H1 (cell line): ENCODE measurements at regions not wholly inside any gene's neighbourhood (a gene's known extent, or its start where the extent isn't known, plus 50 kb on each side); places are given as distances from the start of the nearest gene placed in this dataset.

Experiments used
- CTCF ChIA-PET: fragments of 300-600 bp; sonication (Branson Sonifier 250); formaldehyde crosslinking; loops from one replicate; lab custom pipeline; 2021; ENCODE audit not compliant: partially characterized antibody; lab: Charles Lee
- POLR2A ChIA-PET: fragments of 300-600 bp; sonication (Branson Sonifier 250); formaldehyde crosslinking; loops from one replicate; lab custom pipeline; 2021; ENCODE audit warnings: inconsistent platforms; ENCODE audit not compliant: partially characterized antibody; lab: Charles Lee
- DNase-seq, 2 experiments: peaks; one replicate each; pipeline versions ENCODE4 v3.0.0 to v3.0.0-alpha.2; 2010 to 2022; ENCODE audit warnings: low spot score in 2 of 2, low read depth in 1 of 2, mixed read lengths in 1 of 2
- FAIRE-seq: peaks from 2 replicates; lab custom pipeline; 2011; peaks lifted over from hg19 to GRCh38; lab: Jason Lieb, UNC
- H2AFZ ChIP-seq: 2 replicates; pipeline ENCODE4 v1.8.1; 2012; ENCODE audit warnings: low read length, inconsistent platforms
- H2AK5ac ChIP-seq: 2 replicates; pipeline ENCODE4 v1.6.1; 2013; ENCODE audit warnings: low read depth, low read length
- H2BK120ac ChIP-seq: replicated peaks from 2 replicates; pipeline ENCODE3; 2013; ENCODE audit warnings: low read depth, low read length, inconsistent platforms
- H2BK12ac ChIP-seq: 2 replicates; pipeline ENCODE4 v1.6.1; 2013; ENCODE audit warnings: low read depth, low read length
- H2BK15ac ChIP-seq: 2 replicates; pipeline ENCODE4 v1.6.1; 2013; ENCODE audit warnings: low read length
- H2BK20ac ChIP-seq: 2 replicates; pipeline ENCODE4 v1.6.1; 2013; ENCODE audit warnings: low read length
- H2BK5ac ChIP-seq: 2 replicates; pipeline ENCODE4 v1.6.1; 2013; ENCODE audit warnings: low read depth, low read length
- H3K14ac ChIP-seq: 2 replicates; pipeline ENCODE4 v1.6.1; 2013; ENCODE audit warnings: inconsistent platforms; ENCODE audit not compliant: insufficient read length
- H3K18ac ChIP-seq: 2 replicates; pipeline ENCODE4 v1.6.1; 2013; ENCODE audit warnings: low read length; ENCODE audit errors: extremely low read depth
- H3K23ac ChIP-seq: 2 replicates; pipeline ENCODE4 v1.6.1; 2013; ENCODE audit warnings: inconsistent platforms; ENCODE audit not compliant: insufficient read length
- H3K23me2 ChIP-seq: 2 replicates; pipeline ENCODE4 v1.6.1; 2013; ENCODE audit warnings: low read depth, low read length
- H3K27ac ChIP-seq: 2 replicates; pipeline ENCODE4 v1.6.1; 2011; ENCODE audit warnings: low read depth, low read length, inconsistent platforms
- H3K27me3 ChIP-seq, 4 experiments: replicated peaks in 1 of 4; 1 replicate in 1 of 4; 2 replicates in 3 of 4; pipeline versions ENCODE4 v1.6.1 to v1.8.1; 2011 to 2013; ENCODE audit warnings: low read length in 3 of 4, mild to moderate bottlenecking in 3 of 4, inconsistent platforms in 2 of 4, mixed read lengths in 2 of 4, moderate library complexity in 1 of 4; ENCODE audit not compliant: control insufficient read depth in 3 of 4, insufficient read depth in 3 of 4; ENCODE audit errors: extremely low read depth in 1 of 4
- H3K36me3 ChIP-seq, 4 experiments: 2 replicates each; pipeline versions ENCODE4 v1.6.1 to v1.8.1; 2011 to 2013; ENCODE audit warnings: mild to moderate bottlenecking in 4 of 4, low read length in 3 of 4, moderate library complexity in 2 of 4, control low read depth in 1 of 4, inconsistent platforms in 1 of 4; ENCODE audit not compliant: insufficient read depth in 4 of 4, control insufficient read depth in 2 of 4
- H3K4ac ChIP-seq: replicated peaks from 2 replicates; pipeline ENCODE3; 2013; ENCODE audit warnings: low read length, low read depth, mixed read lengths, inconsistent platforms; ENCODE audit not compliant: insufficient read length
- H3K4me1 ChIP-seq, 4 experiments: replicated peaks in 1 of 4; 1 replicate in 1 of 4; 2 replicates in 3 of 4; pipeline versions ENCODE4 v1.6.1 to v1.8.1; 2011 to 2013; ENCODE audit warnings: low read length in 3 of 4, inconsistent platforms in 2 of 4, mixed read lengths in 1 of 4; ENCODE audit not compliant: insufficient read depth in 4 of 4, control insufficient read depth in 3 of 4
- H3K4me2 ChIP-seq, 2 experiments: 2 replicates each; pipeline versions ENCODE4 v1.6.1 to v1.8.1; 2011 to 2013; ENCODE audit warnings: low read depth in 2 of 2, low read length in 2 of 2, control low read depth in 1 of 2, inconsistent platforms in 1 of 2, mild to moderate bottlenecking in 1 of 2; ENCODE audit not compliant: insufficient read depth in 1 of 2
- H3K4me3 ChIP-seq, 4 experiments: fragments of 200-600, 300-600 bp in 1 of 4; sonication (generic), shearing (Covaris generic), sonication (Bioruptor Twin) in 1 of 4; 2 replicates each; pipeline versions ENCODE4 v1.5.1 to v1.8.1; 2011 to 2016; ENCODE audit warnings: low read length in 4 of 4, low read depth in 3 of 4, control low read depth in 2 of 4, inconsistent platforms in 2 of 4, mild to moderate bottlenecking in 2 of 4, mixed read lengths in 1 of 4, moderate library complexity in 1 of 4; ENCODE audit not compliant: insufficient read depth in 2 of 4; ENCODE audit errors: extremely low read depth in 1 of 4
- H3K56ac ChIP-seq: replicated peaks from 2 replicates; pipeline ENCODE3; 2013; ENCODE audit warnings: low read depth, mild to moderate bottlenecking, mixed read lengths, low read length, inconsistent platforms; ENCODE audit not compliant: insufficient read length
- H3K79me1 ChIP-seq: 2 replicates; pipeline ENCODE4 v1.6.1; 2013; ENCODE audit warnings: low read depth, low read length, control low read depth
- H3K79me2 ChIP-seq, 2 experiments: 2 replicates each; pipeline versions ENCODE4 v1.6.1 to v1.8.1; 2012 to 2013; ENCODE audit warnings: low read length in 2 of 2, mild to moderate bottlenecking in 2 of 2, inconsistent platforms in 1 of 2; ENCODE audit not compliant: insufficient read depth in 2 of 2, control insufficient read depth in 1 of 2
- H3K9ac ChIP-seq, 4 experiments: replicated peaks in 1 of 4; 1 replicate in 1 of 4; 2 replicates in 3 of 4; pipeline versions ENCODE4 v1.6.1 to v1.8.1; 2011 to 2013; ENCODE audit warnings: low read depth in 3 of 4, low read length in 3 of 4, control low read depth in 2 of 4, mild to moderate bottlenecking in 2 of 4, moderate library complexity in 2 of 4, inconsistent platforms in 1 of 4; ENCODE audit errors: extremely low read depth in 1 of 4
- H3K9me3 ChIP-seq, 2 experiments: 2 replicates each; pipeline versions ENCODE4 v1.6.1 to v1.8.1; 2012 to 2013; ENCODE audit warnings: mild to moderate bottlenecking in 2 of 2, moderate library complexity in 2 of 2, control low read depth in 1 of 2, inconsistent platforms in 1 of 2, low read depth in 1 of 2, low read length in 1 of 2, mixed read lengths in 1 of 2; ENCODE audit not compliant: insufficient read depth in 2 of 2
- H4K20me1 ChIP-seq, 2 experiments: replicated peaks in 1 of 2; 2 replicates each; pipeline versions ENCODE3 to v1.8.1; 2011 to 2013; ENCODE audit warnings: inconsistent platforms in 2 of 2, low read length in 2 of 2, mild to moderate bottlenecking in 1 of 2; ENCODE audit not compliant: insufficient read depth in 2 of 2, control insufficient read depth in 1 of 2
- H4K5ac ChIP-seq: 2 replicates; pipeline ENCODE4 v1.6.1; 2013; ENCODE audit warnings: low read length, low read depth, mixed read lengths, inconsistent platforms; ENCODE audit not compliant: insufficient read length
- H4K8ac ChIP-seq: 2 replicates; pipeline ENCODE4 v1.8.0; 2013; ENCODE audit warnings: mild to moderate bottlenecking, moderate library complexity, low read length, inconsistent platforms; ENCODE audit not compliant: insufficient read depth; ENCODE audit errors: extremely low read depth
- H4K91ac ChIP-seq: replicated peaks from 2 replicates; pipeline ENCODE3; 2013; ENCODE audit warnings: low read length, mixed read lengths, inconsistent platforms; ENCODE audit not compliant: insufficient read length
- EZH2 ChIP-seq: fragments of 200-600 bp; sonication (generic); IDR thresholded peaks from 2 replicates; pipeline ENCODE4 v1.7.1; 2012; ENCODE audit warnings: low read depth, mild to moderate bottlenecking, moderate library complexity, low read length, inconsistent platforms; ENCODE audit not compliant: severe bottlenecking
- KDM5A ChIP-seq: fragments of 200-600 bp; IDR thresholded peaks from 2 replicates; pipeline ENCODE4 v1.7.1; 2012; ENCODE audit warnings: mild to moderate bottlenecking, low read length, inconsistent platforms, mixed read lengths
- POU5F1 ChIP-seq: IDR thresholded peaks from 2 replicates; pipeline ENCODE4 v1.6.1; 2011; ENCODE audit warnings: low read depth, mild to moderate bottlenecking, low read length, moderate library complexity
- SP2 ChIP-seq: IDR thresholded peaks from 2 replicates; pipeline ENCODE4 v1.6.1; 2012; ENCODE audit warnings: mild to moderate bottlenecking, low read length, inconsistent platforms
- TAF1 ChIP-seq: IDR thresholded peaks from 2 replicates; pipeline ENCODE4 v1.6.1; 2011; ENCODE audit warnings: mild to moderate bottlenecking, low read depth, low read length
- TEAD4 ChIP-seq: IDR thresholded peaks from 2 replicates; pipeline ENCODE4 v1.6.1; 2012; ENCODE audit warnings: low read depth, low read length, inconsistent platforms, mixed read lengths
- WGBS, 2 experiments: shearing (Covaris generic) in 1 of 2; methylation state at CpG; one replicate each; pipeline versions ENCODE4 v1.1.6 to v1.1.7; 2013 to 2015; ENCODE audit warnings: low lambda C conversion rate in 2 of 2, mixed read lengths in 2 of 2, inconsistent platforms in 1 of 2, low coverage in 1 of 2, missing lambda C conversion rate in 1 of 2; ENCODE audit not compliant: insufficient replicate concordance in 2 of 2, insufficient coverage in 1 of 2, insufficient read length in 1 of 2; ENCODE audit errors: extremely low coverage in 1 of 2, missing lambda C conversion rate in 1 of 2; 5-methylcytosine and 5-hydroxymethylcytosine counted together
- TF ChIP-seq, protein P1 (sequence below): IDR thresholded peaks from 2 replicates; pipeline ENCODE4 v1.6.1; 2011; ENCODE audit warnings: low read length, improper control_type of control experiment
- TF ChIP-seq, protein P2 (sequence below): IDR thresholded peaks from 2 replicates; pipeline ENCODE4 v1.6.1; 2011; ENCODE audit warnings: low read depth, mild to moderate bottlenecking, low read length; ENCODE audit not compliant: insufficient read depth

DNA sequence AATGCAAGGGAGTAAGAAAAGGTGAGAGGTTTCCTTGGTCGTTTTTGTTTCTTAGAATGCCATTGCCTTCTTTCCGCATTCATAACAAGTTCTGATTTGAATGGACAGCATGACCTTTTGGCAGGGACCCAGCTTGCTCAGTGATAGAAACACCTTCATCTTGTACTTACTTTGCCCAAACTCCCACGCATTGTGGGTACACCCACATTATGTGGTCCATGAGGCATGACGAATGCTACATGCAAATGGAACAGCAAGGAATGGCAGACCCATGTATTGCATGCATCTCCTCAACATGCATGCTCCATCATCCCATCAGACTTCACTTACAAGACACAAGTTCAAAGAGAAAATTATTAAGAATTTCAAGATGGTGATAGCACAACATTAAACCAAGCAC is 102.8 kb downstream of the CDC7 start:
- Histone ChIP-seq H3K4me2 (no peak overlapping the region), H2BK120ac (no peak overlapping the region), H3K4me3 (no peak overlapping the region), H2BK20ac (no peak overlapping the region), H4K5ac (no peak overlapping the region), H3K79me1 (no peaks in the 10 kb centered on the region), H3K56ac (no peak overlapping the region), H3K27me3 (0 out of 7 replicates have a peak, but pooled peaks cover 0 to 4% (median 0%) of the 10 kb centered on the region in 4 experiments), H3K9me3 (no peaks in the 10 kb centered on the region), H3K27ac (no peak overlapping the region), H2AK5ac (no peak overlapping the region), H2BK15ac (no peak overlapping the region), H2BK12ac (no peak overlapping the region), H3K4me1 (no peaks in the 10 kb centered on the region), H3K36me3 (no peaks in the 10 kb centered on the region), H3K14ac (no peak overlapping the region), H4K20me1 (no peaks in the 10 kb centered on the region), H4K8ac (no peak overlapping the region), H2BK5ac (no peak overlapping the region), H3K79me2 (no peaks in the 10 kb centered on the region), H3K4ac (no peak overlapping the region), H3K9ac (no peak overlapping the region), H3K23ac (no peak overlapping the region), H3K23me2 (peaks cover 2% of the 10 kb centered on the region), H3K18ac (no peak overlapping the region), H4K91ac (no peak overlapping the region), H2AFZ (no peak overlapping the region)
- DNase-seq (no peak), FAIRE-seq (no peak)
- POLR2A ChIA-PET = no interaction called here
- CTCF ChIA-PET = no interaction called here
- WGBS, 2 experiments = 95% methylated on average over 4 of the region's 4 CpGs; no CpG with 5 or more reads in 1 of the 2 experiments
- TF ChIP-seq SP2 = no peak
- no peak for TF ChIP-seq EZH2
- TF ChIP-seq, protein P1, sequence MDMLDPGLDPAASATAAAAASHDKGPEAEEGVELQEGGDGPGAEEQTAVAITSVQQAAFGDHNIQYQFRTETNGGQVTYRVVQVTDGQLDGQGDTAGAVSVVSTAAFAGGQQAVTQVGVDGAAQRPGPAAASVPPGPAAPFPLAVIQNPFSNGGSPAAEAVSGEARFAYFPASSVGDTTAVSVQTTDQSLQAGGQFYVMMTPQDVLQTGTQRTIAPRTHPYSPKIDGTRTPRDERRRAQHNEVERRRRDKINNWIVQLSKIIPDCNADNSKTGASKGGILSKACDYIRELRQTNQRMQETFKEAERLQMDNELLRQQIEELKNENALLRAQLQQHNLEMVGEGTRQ = no peak
- TF ChIP-seq TAF1 = no peak
- TF ChIP-seq POU5F1 = no peak
- TF ChIP-seq KDM5A = no peak
- TF ChIP-seq, protein P2, sequence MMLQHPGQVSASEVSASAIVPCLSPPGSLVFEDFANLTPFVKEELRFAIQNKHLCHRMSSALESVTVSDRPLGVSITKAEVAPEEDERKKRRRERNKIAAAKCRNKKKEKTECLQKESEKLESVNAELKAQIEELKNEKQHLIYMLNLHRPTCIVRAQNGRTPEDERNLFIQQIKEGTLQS = no peak
- TF ChIP-seq TEAD4 = no peak
